Pancreas (tissue), 10 donors: ENCODE measurements at regions not wholly inside any gene's neighbourhood (a gene's known extent, or its start where the extent isn't known, plus 50 kb on each side); places are given as distances from the start of the nearest gene placed in this dataset.

ENCODE experiments used
- ATAC-seq, 4 donors: fragments of 200-7000 bp; cut with Tn5 transposase; one replicate each; pipeline versions ENCODE4 v1.8.0 to v1.9.1; 2020; ENCODE audit warnings: mild to moderate bottlenecking in 4 of 4, moderate library complexity in 4 of 4
- DNase-seq, 6 donors: peaks; one replicate each; pipeline ENCODE4 v3.0.0-alpha.2; 2020
- FAIRE-seq: peaks from 2 replicates; lab custom pipeline; 2012; peaks lifted over from hg19 to GRCh38; lab: Jason Lieb, UNC
- H3K27ac ChIP-seq, 4 donors: fragments of 200-600 bp; sonication (generic); 1 replicate in 3 of 4; 2 replicates in 1 of 4; pipeline versions ENCODE4 v1.5.0 to v1.8.0; 2020
- H3K27me3 ChIP-seq, 4 donors: fragments of 200-600 bp; one replicate each; pipeline ENCODE4 v1.8.0; 2021
- H3K36me3 ChIP-seq, 3 donors: fragments of 200-600 bp; sonication (generic) in 1 of 3; one replicate each; pipeline versions ENCODE4 v1.5.0 to v1.8.0; 2020 to 2021
- H3K4me1 ChIP-seq, 3 donors: fragments of 200-600 bp; one replicate each; pipeline ENCODE4 v1.8.0; 2021
- H3K4me3 ChIP-seq, 4 donors: fragments of 200-600 bp; sonication (generic) in 2 of 4; one replicate each; pipeline versions ENCODE4 v1.5.0 to v1.8.0; 2020 to 2021
- H3K9me3 ChIP-seq, 4 donors: fragments of 200-600 bp; one replicate each; pipeline ENCODE4 v1.8.0; 2021
- WGBS, 2 donors: extraction: QIAGEN DNeasy Blood & Tissue Kit; methylation state at CpG; one replicate each; pipeline ENCODE4 v1.1.7; 2013; 5-methylcytosine and 5-hydroxymethylcytosine counted together
- intact Hi-C, 3 donors: fragments of 100-400 bp; cut with DNase I; formaldehyde crosslinking; loops; one replicate each; pipeline versions ENCODE4 v1.11.1 to v1.14.2; 2022
- TF ChIP-seq, protein P1 (sequence below), 4 donors: fragments of 200-600 bp; sonication (generic) in 3 of 4; IDR thresholded peaks; one replicate each; pipeline versions ENCODE4 v1.5.0 to v1.8.0; 2021; ENCODE audit warnings: antibody characterized with exemption in 4 of 4
- donor health status: healthy with polysubstance abuse.
- donor health status: DM: no; HTN: no; CAD: no; lungs with moderate emphysema.
- donor health status: DM: no; HTN: no; CAD: no.
- donor health status: control.
- donor health status: control.
- donor health status: Bipolar disorder and iron deficiency.
- donor health status: DM: yes; HTN: yes; CAD: no.
- donor health status: DM: no; HTN: no; CAD: no.
- donor health status: DM: no; HTN: no; CAD: no.
- donor health status: DM: yes; HTN: yes; CAD: no.

DNA sequence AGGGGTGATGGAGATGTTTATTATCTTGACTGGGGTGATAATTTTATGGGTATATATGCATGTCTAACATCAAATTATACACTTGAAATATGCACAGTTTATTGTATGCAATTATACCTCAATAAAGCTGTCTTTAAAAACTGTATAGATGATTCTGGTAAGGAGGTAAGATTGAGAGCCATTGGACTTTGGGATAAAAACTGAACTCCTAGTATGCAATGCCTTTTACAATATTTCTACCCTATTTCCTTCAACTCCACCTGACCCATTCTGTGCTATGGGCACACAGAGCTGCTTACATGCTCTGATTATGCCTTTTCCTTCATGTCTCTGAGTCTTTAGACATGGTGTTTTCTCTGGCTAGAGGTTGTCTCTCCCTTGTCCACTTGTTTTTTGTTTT is 63.9 kb upstream of the UGP2 start:
- H3K4me1 ChIP-seq: no peaks in the 10 kb centered on the region
- intact Hi-C loops: no loop called here
- H3K27ac ChIP-seq: no peak overlapping the region
- ATAC-seq (no peak), DNase-seq (no peak), FAIRE-seq (no peak)
- TF ChIP-seq, protein P1, sequence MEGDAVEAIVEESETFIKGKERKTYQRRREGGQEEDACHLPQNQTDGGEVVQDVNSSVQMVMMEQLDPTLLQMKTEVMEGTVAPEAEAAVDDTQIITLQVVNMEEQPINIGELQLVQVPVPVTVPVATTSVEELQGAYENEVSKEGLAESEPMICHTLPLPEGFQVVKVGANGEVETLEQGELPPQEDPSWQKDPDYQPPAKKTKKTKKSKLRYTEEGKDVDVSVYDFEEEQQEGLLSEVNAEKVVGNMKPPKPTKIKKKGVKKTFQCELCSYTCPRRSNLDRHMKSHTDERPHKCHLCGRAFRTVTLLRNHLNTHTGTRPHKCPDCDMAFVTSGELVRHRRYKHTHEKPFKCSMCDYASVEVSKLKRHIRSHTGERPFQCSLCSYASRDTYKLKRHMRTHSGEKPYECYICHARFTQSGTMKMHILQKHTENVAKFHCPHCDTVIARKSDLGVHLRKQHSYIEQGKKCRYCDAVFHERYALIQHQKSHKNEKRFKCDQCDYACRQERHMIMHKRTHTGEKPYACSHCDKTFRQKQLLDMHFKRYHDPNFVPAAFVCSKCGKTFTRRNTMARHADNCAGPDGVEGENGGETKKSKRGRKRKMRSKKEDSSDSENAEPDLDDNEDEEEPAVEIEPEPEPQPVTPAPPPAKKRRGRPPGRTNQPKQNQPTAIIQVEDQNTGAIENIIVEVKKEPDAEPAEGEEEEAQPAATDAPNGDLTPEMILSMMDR (IDR thresholded peaks at IDR 0.05): no peak
- no peaks in the 10 kb centered on the region for H3K27me3 ChIP-seq
- no peaks in the 10 kb centered on the region for H3K9me3 ChIP-seq
- H3K36me3 ChIP-seq: no peaks in the 10 kb centered on the region
- H3K4me3 ChIP-seq: no peak overlapping the region

DNA sequence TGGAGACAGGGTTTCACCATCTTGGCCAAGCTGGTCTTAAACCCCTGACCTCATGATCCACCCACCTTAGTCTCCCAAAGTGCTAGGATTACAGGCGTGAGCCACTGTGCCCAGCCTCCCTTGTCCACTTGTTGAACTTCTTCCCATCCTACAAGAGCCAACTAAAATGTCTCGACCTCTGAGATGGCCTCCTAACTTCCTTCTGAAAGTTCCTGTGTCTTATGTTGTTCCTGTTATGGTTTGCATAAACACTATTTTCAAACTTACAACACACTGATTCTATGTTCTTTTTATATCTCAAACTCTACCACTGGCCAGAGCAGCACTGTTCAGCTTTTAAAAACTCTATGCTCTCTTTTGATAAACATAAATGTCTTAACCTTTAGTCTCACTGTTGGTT is 63.3 kb upstream of the UGP2 start:
- no peaks in the 10 kb centered on the region for H3K36me3 ChIP-seq
- H3K27ac ChIP-seq: no peak overlapping the region
- FAIRE-seq (no peak), ATAC-seq (no peak), DNase-seq (no peak)
- intact Hi-C loops: no loop called here
- 81 to 82% methylated on average over 2 of the region's 2 CpGs for WGBS, 2 donors
- H3K27me3 ChIP-seq: no peaks in the 10 kb centered on the region
- H3K9me3 ChIP-seq: no peaks in the 10 kb centered on the region
- no peak overlapping the region for H3K4me3 ChIP-seq
- TF ChIP-seq, protein P1 (IDR thresholded peaks at IDR 0.05): no peak
- H3K4me1 ChIP-seq: no peaks in the 10 kb centered on the region

DNA sequence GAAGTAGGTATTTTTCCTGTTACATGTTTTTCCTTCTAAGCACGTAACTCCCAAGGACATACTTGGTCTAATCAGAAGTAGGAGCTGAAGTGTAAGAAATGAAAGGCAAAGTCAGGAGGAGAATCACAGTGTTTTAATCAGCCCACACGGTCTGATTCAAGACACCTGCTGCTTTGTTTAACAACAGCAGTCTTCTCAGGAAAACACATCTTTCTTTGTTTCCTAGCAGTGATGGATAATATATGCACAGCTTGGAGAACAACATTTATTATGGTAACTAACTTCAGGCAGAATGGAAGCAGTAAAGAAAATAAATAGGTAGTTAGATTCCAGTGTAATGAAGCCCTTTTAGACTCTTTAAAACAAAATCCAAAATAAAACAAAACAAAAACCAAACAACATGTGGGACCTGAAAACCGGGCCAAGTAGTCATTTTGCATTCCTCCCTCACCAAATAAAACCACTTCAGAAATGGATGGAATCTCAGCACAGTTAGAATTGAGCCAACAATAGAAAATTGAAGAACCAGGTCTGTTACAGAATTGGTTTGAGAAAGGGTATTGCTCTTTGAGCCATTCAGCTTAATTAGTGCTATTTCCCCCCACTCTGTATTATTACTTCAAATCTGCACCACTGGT is 61.1 kb upstream of the UGP2 start:
- TF ChIP-seq, protein P1 (IDR thresholded peaks at IDR 0.05): no peak
- FAIRE-seq: no peak
- no peak for DNase-seq
- Histone ChIP-seq H3K4me1 (no peaks in the 10 kb centered on the region), H3K27ac (no peak overlapping the region), H3K9me3 (no peaks in the 10 kb centered on the region), H3K36me3 (no peaks in the 10 kb centered on the region), H3K4me3 (no peak overlapping the region), H3K27me3 (no peaks in the 10 kb centered on the region)
- no peak for ATAC-seq
- WGBS, 2 donors: 39 to 47% methylated on average over 3 of the region's 3 CpGs
- intact Hi-C loops: no loop called here

DNA sequence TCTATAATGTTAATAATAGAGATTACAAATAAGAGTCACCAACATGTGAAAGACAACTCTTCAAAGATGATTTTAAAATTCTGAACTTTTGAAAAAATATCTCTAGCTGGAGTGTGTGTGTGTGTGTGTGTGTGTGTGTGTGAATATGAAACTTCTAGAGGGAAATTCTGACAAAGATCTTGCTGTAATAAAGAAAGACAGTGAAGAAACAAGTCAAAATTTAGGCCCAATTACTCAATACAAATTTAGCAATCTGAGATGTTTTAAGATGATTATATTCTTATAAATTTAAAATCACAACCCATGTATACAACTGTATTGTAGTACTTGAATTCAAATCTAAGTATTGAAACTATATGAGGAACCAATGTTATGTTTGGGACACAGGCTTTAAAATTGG is 57.2 kb upstream of the UGP2 start:
- TF ChIP-seq, protein P1 (IDR thresholded peaks at IDR 0.05): no peak
- ATAC-seq: no peak
- intact Hi-C loops: no loop called here

DNA sequence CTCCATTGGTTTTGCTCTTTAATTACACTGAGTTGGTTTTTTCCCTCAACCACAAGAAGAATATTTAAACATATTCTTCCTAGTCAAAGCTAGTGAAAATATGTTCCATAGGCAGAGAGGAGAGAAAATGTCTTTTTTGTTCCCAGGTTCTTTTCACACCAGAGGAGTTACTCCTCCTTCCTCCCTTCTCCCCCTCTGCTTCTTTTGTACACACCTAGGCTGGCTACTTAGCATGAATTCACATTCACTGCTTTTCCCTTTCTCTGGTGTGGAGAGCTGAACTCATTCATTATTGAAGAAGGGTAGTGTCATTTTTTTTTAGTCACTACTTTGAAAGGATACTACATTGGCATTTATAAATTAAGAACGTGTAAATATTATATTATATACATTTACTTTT is 56.6 kb upstream of the UGP2 start:
- no peaks in the 10 kb centered on the region for H3K9me3 ChIP-seq
- ATAC-seq (no peak), FAIRE-seq (no peak), DNase-seq (no peak)
- no peaks in the 10 kb centered on the region for H3K36me3 ChIP-seq
- no peak overlapping the region for H3K27ac ChIP-seq
- no peaks in the 10 kb centered on the region for H3K27me3 ChIP-seq
- H3K4me3 ChIP-seq: no peak overlapping the region
- H3K4me1 ChIP-seq: no peaks in the 10 kb centered on the region
- TF ChIP-seq, protein P1 (IDR thresholded peaks at IDR 0.05): no peak
- intact Hi-C loops: no loop called here
- WGBS, 2 donors: 51 to 56% methylated on average over 1 of the region's 1 CpG

More for the DNA sequence above, 57.2 kb upstream of the UGP2 start:
- DNase-seq: no peak
- Histone ChIP-seq H3K27me3 (no peaks in the 10 kb centered on the region), H3K9me3 (no peaks in the 10 kb centered on the region), H3K27ac (no peak overlapping the region), H3K4me3 (no peak overlapping the region), H3K36me3 (no peaks in the 10 kb centered on the region), H3K4me1 (no peaks in the 10 kb centered on the region)
- no peak for FAIRE-seq
